ENCODE measurements at regions not wholly inside any gene's neighbourhood (a gene's known extent, or its start where the extent isn't known, plus 50 kb on each side); places are given as distances from the start of the nearest gene placed in this dataset.

GRCh38 chr11:32332990-32333319 lies 102.4 kb downstream of the WT1 start:
- no peak overlapping the region for H3K27ac ChIP-seq
- peaks cover 0 to 4% of the 10 kb centered on the region in 2 donors for H3K4me1 ChIP-seq (ENCODE audit: control insufficient read depth in 1 of 2, low read depth in 2 of 2)
- no peaks in the 10 kb centered on the region for H3K9me3 ChIP-seq
- ATAC-seq (ENCODE audit: insufficient number of reproducible peaks, low FRiP score, low read depth) (no peak), DNase-seq (ENCODE audit: low spot score) (no peak)
- no peaks in the 10 kb centered on the region for H3K36me3 ChIP-seq
- no peak for TF ChIP-seq CTCF (IDR thresholded peaks at IDR 0.05)
- peak overlapping the region; percentile 72 for H3K4me3 ChIP-seq
- H3K27me3 ChIP-seq (replicated peaks; ENCODE audit: insufficient read depth) = no peaks in the 10 kb centered on the region

- no peak for DNase-seq (ENCODE audit: low spot score)
- H3K27ac ChIP-seq = no peak overlapping the region
- TF ChIP-seq CTCF (IDR thresholded peaks at IDR 0.05) = peak; percentile 17
These were observed 101.9 kb downstream of the WT1 start for GRCh38 chr11:32333320-32333991.

DNA sequence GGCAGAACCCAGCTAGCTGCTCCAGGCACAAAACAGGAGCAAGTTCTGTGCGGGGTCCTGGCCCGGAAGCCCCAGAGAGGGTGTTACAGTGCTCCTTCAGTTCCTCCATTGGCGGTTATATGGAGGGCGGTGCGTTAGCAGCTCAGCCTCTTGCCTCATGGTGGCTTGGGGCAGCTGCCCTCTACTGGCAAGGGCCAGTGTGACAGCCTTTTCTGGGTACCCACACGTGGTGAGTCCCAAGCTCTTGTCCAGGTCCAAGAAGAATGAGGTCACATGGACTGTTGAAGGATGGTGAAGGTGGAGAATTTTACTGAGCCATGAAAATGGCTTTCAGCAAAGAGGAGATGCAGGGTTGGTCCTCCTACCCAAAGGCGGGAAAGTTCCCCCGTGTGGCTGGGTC lies 100.5 kb downstream of the WT1 start:
- Histone ChIP-seq H3K27ac (no peak overlapping the region), H3K4me3 (no peak overlapping the region), H3K4me1 (ENCODE audit: control insufficient read depth in 1 of 2, low read depth in 2 of 2) (peaks cover 0 to 4% of the 10 kb centered on the region in 2 donors), H3K36me3 (no peaks in the 10 kb centered on the region), H3K27me3 (replicated peaks; ENCODE audit: insufficient read depth) (no peaks in the 10 kb centered on the region), H3K9me3 (no peaks in the 10 kb centered on the region)
- ATAC-seq (ENCODE audit: insufficient number of reproducible peaks, low FRiP score, low read depth) (no peak), DNase-seq (ENCODE audit: low spot score) (no peak)
- no peak for TF ChIP-seq CTCF (IDR thresholded peaks at IDR 0.05)

More at GRCh38 chr11:32333320-32333991, 101.9 kb downstream of the WT1 start:
- ATAC-seq (ENCODE audit: insufficient number of reproducible peaks, low FRiP score, low read depth) = peak; percentile 58
- no peaks in the 10 kb centered on the region for H3K36me3 ChIP-seq
- H3K4me1 ChIP-seq (ENCODE audit: control insufficient read depth in 1 of 2, low read depth in 2 of 2) = peaks cover 0 to 4% of the 10 kb centered on the region in 2 donors
- no peaks in the 10 kb centered on the region for H3K27me3 ChIP-seq (replicated peaks; ENCODE audit: insufficient read depth)
- peak overlapping the region; percentile 72 for H3K4me3 ChIP-seq
- no peaks in the 10 kb centered on the region for H3K9me3 ChIP-seq
